HEK293 (cell line): ENCODE measurements at regions not wholly inside any gene's neighbourhood (a gene's known extent, or its start where the extent isn't known, plus 50 kb on each side); places are given as distances from the start of the nearest gene placed in this dataset.
A peak's percentile ranks its signal among the peaks of the same experiment; 100 is the strongest.

Experiments
- CTCF ChIA-PET: fragments of 350-600 bp; formaldehyde crosslinking; extraction: SDS; loops from one replicate; lab custom pipeline; 2021; ENCODE audit warnings: antibody characterized with exemption; lab: Yijun Ruan, JAX
- POLR2A ChIA-PET: fragments of 300-600 bp; formaldehyde crosslinking; extraction: SDS; loops from one replicate; lab custom pipeline; 2020; ENCODE audit warnings: antibody characterized with exemption, inconsistent platforms; lab: Yijun Ruan, JAX
- H3K27ac ChIP-seq: fragments of 200-500 bp; sonication (Bioruptor generic); 2 replicates; pipeline ENCODE4 v1.5.1; 2014; ENCODE audit warnings: low read depth, low read length, control low read depth, inconsistent platforms; ENCODE audit errors: extremely low read depth
- H3K36me3 ChIP-seq, 2 experiments: fragments of 200-500 bp in 1 of 2; sonication (Bioruptor generic) in 1 of 2; 1 replicate in 1 of 2; 2 replicates in 1 of 2; pipeline ENCODE4 v1.5.1; 2014 to 2017; ENCODE audit warnings: inconsistent platforms in 2 of 2, low read length in 2 of 2; ENCODE audit not compliant: control insufficient read depth in 2 of 2, insufficient read depth in 1 of 2
- H3K4me1 ChIP-seq: fragments of 200-500 bp; sonication (Bioruptor generic); 2 replicates; pipeline ENCODE4 v1.5.1; 2014; ENCODE audit warnings: mild to moderate bottlenecking, low read length, inconsistent platforms; ENCODE audit not compliant: control insufficient read depth, insufficient read depth
- H3K4me3 ChIP-seq: 2 replicates; pipeline ENCODE4 v1.5.1; 2011; ENCODE audit warnings: low read depth, mild to moderate bottlenecking, control low read depth, low read length, moderate library complexity
- H3K9me3 ChIP-seq: fragments of 200-500 bp; sonication (Bioruptor generic); 2 replicates; pipeline ENCODE4 v1.5.1; 2014; ENCODE audit warnings: low read depth, low read length, inconsistent platforms; ENCODE audit not compliant: control insufficient read depth, insufficient read depth
- GLIS2 ChIP-seq: fragments of 450-650 bp; formaldehyde crosslinking; IDR thresholded peaks from 2 replicates; pipeline ENCODE4 v1.5.1; 2016; ENCODE audit warnings: missing biosample characterization, missing genetic modification characterization
- KLF10 ChIP-seq: fragments of 450-650 bp; IDR thresholded peaks from 2 replicates; pipeline ENCODE4 v1.5.1; 2018; ENCODE audit warnings: missing biosample characterization, mild to moderate bottlenecking, missing genetic modification characterization
- PRDM1 ChIP-seq: fragments of 450-650 bp; formaldehyde crosslinking; IDR thresholded peaks from 2 replicates; pipeline ENCODE4; 2016; ENCODE audit warnings: missing biosample characterization, missing genetic modification characterization
- ZFP41 ChIP-seq: fragments of 450-650 bp; formaldehyde crosslinking; IDR thresholded peaks from 2 replicates; pipeline ENCODE4 v1.5.1; 2016; ENCODE audit warnings: missing biosample characterization, missing genetic modification characterization, borderline replicate concordance
- ZFP69B ChIP-seq: fragments of 450-650 bp; formaldehyde crosslinking; IDR thresholded peaks from 2 replicates; pipeline ENCODE4 v1.5.1; 2016; ENCODE audit warnings: missing biosample characterization, missing genetic modification characterization
- ZNF202 ChIP-seq: fragments of 450-650 bp; formaldehyde crosslinking; IDR thresholded peaks from 2 replicates; pipeline ENCODE4 v1.5.1; 2016; ENCODE audit warnings: missing biosample characterization, missing genetic modification characterization, borderline replicate concordance
- ZNF292 ChIP-seq: fragments of 450-650 bp; formaldehyde crosslinking; IDR thresholded peaks from 2 replicates; pipeline ENCODE4 v1.5.1; 2016; ENCODE audit warnings: low read depth, missing biosample characterization, missing genetic modification characterization, borderline replicate concordance
- ZNF335 ChIP-seq: fragments of 450-650 bp; formaldehyde crosslinking; conservative IDR thresholded peaks from 2 replicates; pipeline ENCODE4 v1.5.1; 2016; ENCODE audit warnings: missing biosample characterization, missing genetic modification characterization
- ZNF514 ChIP-seq: fragments of 450-650 bp; formaldehyde crosslinking; IDR thresholded peaks from 2 replicates; pipeline ENCODE4 v1.5.1; 2016; ENCODE audit warnings: missing biosample characterization, missing genetic modification characterization
- ZNF530 ChIP-seq: fragments of 450-650 bp; formaldehyde crosslinking; IDR thresholded peaks from 2 replicates; pipeline ENCODE4 v1.5.1; 2016; ENCODE audit warnings: low read depth, missing biosample characterization, missing genetic modification characterization
- ZNF544 ChIP-seq: fragments of 450-650 bp; formaldehyde crosslinking; IDR thresholded peaks from 2 replicates; pipeline ENCODE4 v1.5.0; 2017; ENCODE audit warnings: missing biosample characterization, missing genetic modification characterization
- ZNF555 ChIP-seq: fragments of 450-650 bp; formaldehyde crosslinking; conservative IDR thresholded peaks from 2 replicates; pipeline ENCODE4 v1.5.1; 2017; ENCODE audit warnings: missing biosample characterization, mild to moderate bottlenecking, missing genetic modification characterization, inconsistent platforms
- ZNF596 ChIP-seq: fragments of 450-650 bp; IDR thresholded peaks from 2 replicates; pipeline ENCODE4 v1.5.0; 2018; ENCODE audit warnings: missing biosample characterization, mild to moderate bottlenecking, missing genetic modification characterization, moderate library complexity
- ZNF600 ChIP-seq: fragments of 450-650 bp; formaldehyde crosslinking; IDR thresholded peaks from 2 replicates; pipeline ENCODE4 v1.5.1; 2016; ENCODE audit warnings: missing biosample characterization, missing genetic modification characterization
- ZNF623 ChIP-seq: fragments of 450-650 bp; formaldehyde crosslinking; IDR thresholded peaks from 2 replicates; pipeline ENCODE4 v1.5.1; 2016; ENCODE audit warnings: missing biosample characterization, missing genetic modification characterization
- ZNF629 ChIP-seq: fragments of 450-650 bp; formaldehyde crosslinking; IDR thresholded peaks from 2 replicates; pipeline ENCODE4 v1.5.1; 2017; ENCODE audit warnings: missing biosample characterization, missing genetic modification characterization
- ZNF785 ChIP-seq: fragments of 450-650 bp; formaldehyde crosslinking; IDR thresholded peaks from 2 replicates; pipeline ENCODE4 v1.5.1; 2016; ENCODE audit warnings: missing biosample characterization, missing genetic modification characterization
- TF ChIP-seq, protein P1 (sequence below): fragments of 450-650 bp; formaldehyde crosslinking; IDR thresholded peaks from 2 replicates; pipeline ENCODE4 v1.5.1; 2016; ENCODE audit warnings: missing biosample characterization, missing genetic modification characterization
- TF ChIP-seq, protein P2 (sequence below): fragments of 450-650 bp; formaldehyde crosslinking; IDR thresholded peaks from 2 replicates; pipeline ENCODE4 v1.5.1; 2017; ENCODE audit warnings: missing biosample characterization, missing genetic modification characterization
- TF ChIP-seq, protein P3 (sequence below): fragments of 450-650 bp; formaldehyde crosslinking; IDR thresholded peaks from 2 replicates; pipeline ENCODE4 v1.5.1; 2017; ENCODE audit warnings: missing biosample characterization, missing genetic modification characterization
- TF ChIP-seq, protein P4 (sequence below): fragments of 450-650 bp; formaldehyde crosslinking; IDR thresholded peaks from 2 replicates; pipeline ENCODE4 v1.5.1; 2016; ENCODE audit warnings: missing biosample characterization, missing genetic modification characterization

DNA sequence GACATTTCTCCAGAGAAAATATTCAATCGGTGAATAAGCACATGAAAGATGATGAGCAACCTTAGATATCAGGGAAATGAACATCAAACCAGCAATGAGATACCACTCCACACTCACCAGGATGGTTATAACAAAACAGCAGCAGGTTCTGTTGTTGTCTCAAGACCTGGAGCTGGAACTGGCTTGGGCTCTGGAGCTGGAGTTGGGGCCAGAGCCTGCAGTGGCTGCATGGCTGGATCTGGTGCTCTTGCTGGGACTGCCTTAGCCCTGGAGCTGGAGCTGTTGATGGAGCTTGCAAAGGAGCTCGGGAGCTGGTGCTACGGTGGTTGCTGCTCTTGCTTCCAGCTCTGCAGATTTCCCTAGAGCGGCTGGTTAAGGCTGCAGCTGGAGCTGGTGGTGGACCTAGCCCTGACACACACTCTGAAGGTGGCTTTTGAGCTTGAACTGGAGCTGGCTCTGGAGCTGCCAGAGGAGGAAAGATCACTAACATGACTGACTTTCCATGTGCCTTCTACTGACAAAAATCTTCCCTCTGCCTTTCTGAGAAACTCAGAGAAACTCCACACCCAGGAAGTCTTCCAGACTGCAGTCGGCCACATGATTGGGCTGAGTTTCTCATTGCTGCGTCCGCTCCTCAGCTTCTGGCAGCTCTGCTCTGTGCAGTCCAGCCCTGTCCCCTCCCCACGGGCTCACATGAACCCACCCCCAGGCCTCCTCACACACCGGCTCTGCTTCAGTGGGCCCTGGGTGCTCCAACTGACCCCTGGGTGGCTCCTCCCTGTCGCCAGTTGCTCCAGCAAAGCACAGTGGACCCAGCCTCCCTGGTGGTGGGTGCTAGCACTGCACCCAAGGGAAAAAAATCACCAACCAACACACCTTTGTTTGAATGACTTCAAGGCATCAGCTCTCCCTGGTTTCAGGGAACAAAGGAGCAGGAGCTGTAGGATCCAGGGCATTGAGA is 139.1 kb upstream of the FMN2 start:
- no peak overlapping the region for H3K27ac ChIP-seq
- TF ChIP-seq ZNF530 (no peak), GLIS2 (tag by site-specific recombination) (peak; percentile 29; the same call in 1 of the 2 replicates), ZNF202 (tag by site-specific recombination) (no peak), ZNF335 (tag by site-specific recombination) (no peak), ZNF596 (tag by site-specific recombination) (no peak), ZNF623 (no peak), PRDM1 (tag by site-specific recombination) (no peak), KLF10 (tag by site-specific recombination) (no peak), ZNF292 (tag by site-specific recombination) (no peak), ZNF514 (tag by site-specific recombination) (no peak), ZFP41 (tag by site-specific recombination) (no peak), ZNF544 (no peak), ZNF600 (tag by site-specific recombination) (no peak), ZNF555 (tag by site-specific recombination) (no peak), ZFP69B (tag by site-specific recombination) (0 out of 2 replicates have a peak, but pooled peaks have one; percentile 24), ZNF629 (tag by site-specific recombination) (no peak), ZNF785 (tag by site-specific recombination) (no peak)
- TF ChIP-seq, protein P1, sequence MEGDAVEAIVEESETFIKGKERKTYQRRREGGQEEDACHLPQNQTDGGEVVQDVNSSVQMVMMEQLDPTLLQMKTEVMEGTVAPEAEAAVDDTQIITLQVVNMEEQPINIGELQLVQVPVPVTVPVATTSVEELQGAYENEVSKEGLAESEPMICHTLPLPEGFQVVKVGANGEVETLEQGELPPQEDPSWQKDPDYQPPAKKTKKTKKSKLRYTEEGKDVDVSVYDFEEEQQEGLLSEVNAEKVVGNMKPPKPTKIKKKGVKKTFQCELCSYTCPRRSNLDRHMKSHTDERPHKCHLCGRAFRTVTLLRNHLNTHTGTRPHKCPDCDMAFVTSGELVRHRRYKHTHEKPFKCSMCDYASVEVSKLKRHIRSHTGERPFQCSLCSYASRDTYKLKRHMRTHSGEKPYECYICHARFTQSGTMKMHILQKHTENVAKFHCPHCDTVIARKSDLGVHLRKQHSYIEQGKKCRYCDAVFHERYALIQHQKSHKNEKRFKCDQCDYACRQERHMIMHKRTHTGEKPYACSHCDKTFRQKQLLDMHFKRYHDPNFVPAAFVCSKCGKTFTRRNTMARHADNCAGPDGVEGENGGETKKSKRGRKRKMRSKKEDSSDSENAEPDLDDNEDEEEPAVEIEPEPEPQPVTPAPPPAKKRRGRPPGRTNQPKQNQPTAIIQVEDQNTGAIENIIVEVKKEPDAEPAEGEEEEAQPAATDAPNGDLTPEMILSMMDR (tag by site-specific recombination): peak; percentile 61
- TF ChIP-seq, protein P2, sequence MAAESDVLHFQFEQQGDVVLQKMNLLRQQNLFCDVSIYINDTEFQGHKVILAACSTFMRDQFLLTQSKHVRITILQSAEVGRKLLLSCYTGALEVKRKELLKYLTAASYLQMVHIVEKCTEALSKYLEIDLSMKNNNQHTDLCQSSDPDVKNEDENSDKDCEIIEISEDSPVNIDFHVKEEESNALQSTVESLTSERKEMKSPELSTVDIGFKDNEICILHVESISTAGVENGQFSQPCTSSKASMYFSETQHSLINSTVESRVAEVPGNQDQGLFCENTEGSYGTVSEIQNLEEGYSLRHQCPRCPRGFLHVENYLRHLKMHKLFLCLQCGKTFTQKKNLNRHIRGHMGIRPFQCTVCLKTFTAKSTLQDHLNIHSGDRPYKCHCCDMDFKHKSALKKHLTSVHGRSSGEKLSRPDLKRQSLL (tag by site-specific recombination): peak; percentile 61; the same call in 1 of the 2 replicates
- TF ChIP-seq, protein P3, sequence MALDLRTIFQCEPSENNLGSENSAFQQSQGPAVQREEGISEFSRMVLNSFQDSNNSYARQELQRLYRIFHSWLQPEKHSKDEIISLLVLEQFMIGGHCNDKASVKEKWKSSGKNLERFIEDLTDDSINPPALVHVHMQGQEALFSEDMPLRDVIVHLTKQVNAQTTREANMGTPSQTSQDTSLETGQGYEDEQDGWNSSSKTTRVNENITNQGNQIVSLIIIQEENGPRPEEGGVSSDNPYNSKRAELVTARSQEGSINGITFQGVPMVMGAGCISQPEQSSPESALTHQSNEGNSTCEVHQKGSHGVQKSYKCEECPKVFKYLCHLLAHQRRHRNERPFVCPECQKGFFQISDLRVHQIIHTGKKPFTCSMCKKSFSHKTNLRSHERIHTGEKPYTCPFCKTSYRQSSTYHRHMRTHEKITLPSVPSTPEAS: no peak
- TF ChIP-seq, protein P4, sequence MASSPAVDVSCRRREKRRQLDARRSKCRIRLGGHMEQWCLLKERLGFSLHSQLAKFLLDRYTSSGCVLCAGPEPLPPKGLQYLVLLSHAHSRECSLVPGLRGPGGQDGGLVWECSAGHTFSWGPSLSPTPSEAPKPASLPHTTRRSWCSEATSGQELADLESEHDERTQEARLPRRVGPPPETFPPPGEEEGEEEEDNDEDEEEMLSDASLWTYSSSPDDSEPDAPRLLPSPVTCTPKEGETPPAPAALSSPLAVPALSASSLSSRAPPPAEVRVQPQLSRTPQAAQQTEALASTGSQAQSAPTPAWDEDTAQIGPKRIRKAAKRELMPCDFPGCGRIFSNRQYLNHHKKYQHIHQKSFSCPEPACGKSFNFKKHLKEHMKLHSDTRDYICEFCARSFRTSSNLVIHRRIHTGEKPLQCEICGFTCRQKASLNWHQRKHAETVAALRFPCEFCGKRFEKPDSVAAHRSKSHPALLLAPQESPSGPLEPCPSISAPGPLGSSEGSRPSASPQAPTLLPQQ: 0 out of 2 replicates have a peak, but pooled peaks have one; percentile 45
- TF ChIP-seq, all 188 proteins: peak for 5
- Histone ChIP-seq H3K36me3 (no peaks in the 10 kb centered on the region), H3K9me3 (no peaks in the 10 kb centered on the region), H3K4me1 (no peaks in the 10 kb centered on the region), H3K4me3 (no peak overlapping the region)
- CTCF ChIA-PET: interaction anchor here (0.5 to 9.6 kb wide), 30 partner anchors 10 to 776 kb away, joined by 3 to 187 read pairs (median 5); no protein-coding TSS in a partner anchor
- POLR2A ChIA-PET: no interaction called here
